HPDE6-E6E7 (cell line): ENCODE measurements at regions not wholly inside any gene's neighbourhood (a gene's known extent, or its start where the extent isn't known, plus 50 kb on each side); places are given as distances from the start of the nearest gene placed in this dataset.
"Not testable (repeated sequence)": the region's sequence is repeated elsewhere in the genome, so short reads cannot be mapped to it uniquely, and the experiment has no call there.

Experiments
- DNase-seq: peaks from one replicate; pipeline ENCODE4 v3.0.0; 2011; ENCODE audit warnings: missing footprints; ENCODE audit errors: extremely low spot score

GRCh38 chr16:27639561-27640276 lies 89.8 kb downstream of the KATNIP start:
- DNase-seq = peak; percentile 58

GRCh38 chr16:27640277-27640600 lies 90.3 kb downstream of the KATNIP start:
- DNase-seq = peak; percentile 19

- DNase-seq = no peak
Measured at GRCh38 chr16:27641260-27641659, 91.3 kb downstream of the KATNIP start.

- not testable (repeated sequence) for DNase-seq
Measured at GRCh38 chr16:27641734-27642415, 91.9 kb downstream of the KATNIP start.

GRCh38 chr16:27642756-27643155 lies 92.8 kb downstream of the KATNIP start:
- DNase-seq = no peak

- no peak for DNase-seq
Measured at GRCh38 chr16:27644165-27644564, 94.2 kb downstream of the KATNIP start.

GRCh38 chr16:27645396-27645795 lies 95.5 kb downstream of the KATNIP start:
- no peak for DNase-seq

- peak; percentile 31 for DNase-seq
Measured at GRCh38 chr16:27646806-27647205, 96.9 kb downstream of the KATNIP start.

- no peak for DNase-seq
Measured at GRCh38 chr16:27649021-27649420, 99.1 kb downstream of the KATNIP start.

- DNase-seq = no peak
Measured at GRCh38 chr16:27650073-27650701, 100.2 kb downstream of the KATNIP start.

GRCh38 chr16:27651301-27651700 lies 101.4 kb downstream of the KATNIP start:
- DNase-seq = no peak

GRCh38 chr16:27657811-27658210 lies 107.9 kb downstream of the KATNIP start:
- DNase-seq = no peak

GRCh38 chr16:27660507-27660906 lies 110.6 kb downstream of the KATNIP start:
- DNase-seq = no peak

- not testable (repeated sequence) for DNase-seq
Measured at GRCh38 chr16:27663235-27663634, 113.3 kb downstream of the KATNIP start.

GRCh38 chr16:27665881-27666280 lies 115.9 kb downstream of the KATNIP start:
- no peak for DNase-seq

GRCh38 chr16:27670071-27670810 lies 120.3 kb downstream of the KATNIP start:
- no peak for DNase-seq

GRCh38 chr16:27671410-27671809 lies 121.5 kb downstream of the KATNIP start:
- DNase-seq = no peak

GRCh38 chr16:27676839-27677238 lies 126.9 kb downstream of the KATNIP start:
- DNase-seq = no peak

- DNase-seq = no peak
Measured at GRCh38 chr16:27677263-27677662, 127.3 kb downstream of the KATNIP start.

- no peak for DNase-seq
Measured at GRCh38 chr16:27678955-27679354, 129.0 kb downstream of the KATNIP start.

- no peak for DNase-seq
Measured at GRCh38 chr16:27679899-27680298, 130.0 kb downstream of the KATNIP start.

- no peak for DNase-seq
Measured at GRCh38 chr16:27681681-27682080, 131.7 kb downstream of the KATNIP start.
